GM12874 (cell line): ENCODE measurements at regions not wholly inside any gene's neighbourhood (a gene's known extent, or its start where the extent isn't known, plus 50 kb on each side); places are given as distances from the start of the nearest gene placed in this dataset.

Experiments
- CTCF ChIP-seq: IDR thresholded peaks from 2 replicates; pipeline ENCODE4 v1.5.1; 2011; ENCODE audit warnings: low read depth, mild to moderate bottlenecking, control low read depth, low read length, moderate library complexity; ENCODE audit not compliant: insufficient read depth

- TF ChIP-seq CTCF = no peak
Measured at GRCh38 chr5:68928617-68929302, 165.1 kb upstream of the SLC30A5 start.

- TF ChIP-seq CTCF = no peak
Measured at GRCh38 chr5:68930139-68930538, 163.7 kb upstream of the SLC30A5 start.

- TF ChIP-seq CTCF = no peak
Measured at GRCh38 chr5:68932830-68933434, 160.9 kb upstream of the SLC30A5 start.

GRCh38 chr5:68942169-68942568, 151.6 kb upstream of the SLC30A5 start:
- no peak for TF ChIP-seq CTCF

GRCh38 chr5:68946728-68947127, 147.1 kb upstream of the SLC30A5 start:
- no peak for TF ChIP-seq CTCF

- TF ChIP-seq CTCF = no peak
Measured at GRCh38 chr5:68947986-68948385, 145.8 kb upstream of the SLC30A5 start.

- TF ChIP-seq CTCF = no peak
Measured at GRCh38 chr5:68949256-68949655, 144.6 kb upstream of the SLC30A5 start.
